HEK293 (cell line): ENCODE measurements at regions not wholly inside any gene's neighbourhood (a gene's known extent, or its start where the extent isn't known, plus 50 kb on each side); places are given as distances from the start of the nearest gene placed in this dataset.
"Not testable (repeated sequence)": the region's sequence is repeated elsewhere in the genome, so short reads cannot be mapped to it uniquely, and the experiment has no call there.

Experiments used
- CTCF ChIA-PET: fragments of 350-600 bp; formaldehyde crosslinking; extraction: SDS; loops from one replicate; lab custom pipeline; 2021; ENCODE audit warnings: antibody characterized with exemption; lab: Yijun Ruan, JAX
- POLR2A ChIA-PET: fragments of 300-600 bp; formaldehyde crosslinking; extraction: SDS; loops from one replicate; lab custom pipeline; 2020; ENCODE audit warnings: antibody characterized with exemption, inconsistent platforms; lab: Yijun Ruan, JAX
- H3K27ac ChIP-seq: fragments of 200-500 bp; sonication (Bioruptor generic); 2 replicates; pipeline ENCODE4 v1.5.1; 2014; ENCODE audit warnings: low read depth, low read length, control low read depth, inconsistent platforms; ENCODE audit errors: extremely low read depth
- H3K36me3 ChIP-seq, 2 experiments: fragments of 200-500 bp in 1 of 2; sonication (Bioruptor generic) in 1 of 2; 1 replicate in 1 of 2; 2 replicates in 1 of 2; pipeline ENCODE4 v1.5.1; 2014 to 2017; ENCODE audit warnings: inconsistent platforms in 2 of 2, low read length in 2 of 2; ENCODE audit not compliant: control insufficient read depth in 2 of 2, insufficient read depth in 1 of 2
- H3K4me1 ChIP-seq: fragments of 200-500 bp; sonication (Bioruptor generic); 2 replicates; pipeline ENCODE4 v1.5.1; 2014; ENCODE audit warnings: mild to moderate bottlenecking, low read length, inconsistent platforms; ENCODE audit not compliant: control insufficient read depth, insufficient read depth
- H3K4me3 ChIP-seq: 2 replicates; pipeline ENCODE4 v1.5.1; 2011; ENCODE audit warnings: low read depth, mild to moderate bottlenecking, control low read depth, low read length, moderate library complexity
- H3K9me3 ChIP-seq: fragments of 200-500 bp; sonication (Bioruptor generic); 2 replicates; pipeline ENCODE4 v1.5.1; 2014; ENCODE audit warnings: low read depth, low read length, inconsistent platforms; ENCODE audit not compliant: control insufficient read depth, insufficient read depth
- GLI2 ChIP-seq: fragments of 450-650 bp; formaldehyde crosslinking; IDR thresholded peaks from 2 replicates; pipeline ENCODE4; 2017; ENCODE audit warnings: missing biosample characterization, missing genetic modification characterization, low read depth, borderline replicate concordance
- IKZF3 ChIP-seq: fragments of 450-650 bp; IDR thresholded peaks from 2 replicates; pipeline ENCODE4 v1.5.0; 2018; ENCODE audit warnings: missing biosample characterization, mild to moderate bottlenecking, missing genetic modification characterization, moderate library complexity
- RBAK ChIP-seq: fragments of 450-650 bp; formaldehyde crosslinking; IDR thresholded peaks from 2 replicates; pipeline ENCODE4 v1.5.1; 2016; ENCODE audit warnings: missing biosample characterization, missing genetic modification characterization
- SCRT1 ChIP-seq: fragments of 450-650 bp; formaldehyde crosslinking; IDR thresholded peaks from 2 replicates; pipeline ENCODE4 v1.5.1; 2016; ENCODE audit warnings: missing biosample characterization, missing genetic modification characterization, borderline replicate concordance
- SP2 ChIP-seq: fragments of 450-650 bp; formaldehyde crosslinking; IDR thresholded peaks from 2 replicates; pipeline ENCODE4 v1.5.1; 2016; ENCODE audit warnings: missing biosample characterization, missing genetic modification characterization
- ZBTB1 ChIP-seq: fragments of 450-650 bp; formaldehyde crosslinking; IDR thresholded peaks from 2 replicates; pipeline ENCODE4 v1.5.1; 2016; ENCODE audit warnings: missing biosample characterization, missing genetic modification characterization
- ZBTB17 ChIP-seq: fragments of 450-650 bp; formaldehyde crosslinking; IDR thresholded peaks from 2 replicates; pipeline ENCODE4 v1.5.1; 2016; ENCODE audit warnings: missing biosample characterization, missing genetic modification characterization
- ZBTB44 ChIP-seq: fragments of 450-650 bp; IDR thresholded peaks from 2 replicates; pipeline ENCODE4 v1.5.1; 2018; ENCODE audit warnings: missing biosample characterization, mild to moderate bottlenecking, missing genetic modification characterization
- ZFP69B ChIP-seq: fragments of 450-650 bp; formaldehyde crosslinking; IDR thresholded peaks from 2 replicates; pipeline ENCODE4 v1.5.1; 2016; ENCODE audit warnings: missing biosample characterization, missing genetic modification characterization
- ZNF10 ChIP-seq: fragments of 450-650 bp; formaldehyde crosslinking; IDR thresholded peaks from 2 replicates; pipeline ENCODE4 v1.5.1; 2017; ENCODE audit warnings: missing biosample characterization, missing genetic modification characterization
- ZNF112 ChIP-seq: fragments of 450-650 bp; formaldehyde crosslinking; IDR thresholded peaks from 2 replicates; pipeline ENCODE4 v1.5.0; 2017; ENCODE audit warnings: missing biosample characterization, missing genetic modification characterization
- ZNF202 ChIP-seq: fragments of 450-650 bp; formaldehyde crosslinking; IDR thresholded peaks from 2 replicates; pipeline ENCODE4 v1.5.1; 2016; ENCODE audit warnings: missing biosample characterization, missing genetic modification characterization, borderline replicate concordance
- ZNF221 ChIP-seq: fragments of 450-650 bp; formaldehyde crosslinking; IDR thresholded peaks from 2 replicates; pipeline ENCODE4 v1.5.1; 2017; ENCODE audit warnings: missing biosample characterization, missing genetic modification characterization, borderline replicate concordance
- ZNF324 ChIP-seq: fragments of 450-650 bp; formaldehyde crosslinking; IDR thresholded peaks from 2 replicates; pipeline ENCODE4 v1.5.1; 2016; ENCODE audit warnings: missing biosample characterization, missing genetic modification characterization
- ZNF48 ChIP-seq: fragments of 450-650 bp; formaldehyde crosslinking; IDR thresholded peaks from 2 replicates; pipeline ENCODE4 v1.5.1; 2016; ENCODE audit warnings: missing biosample characterization, missing genetic modification characterization
- ZNF521 ChIP-seq: fragments of 450-650 bp; formaldehyde crosslinking; IDR thresholded peaks from 2 replicates; pipeline ENCODE4 v1.5.1; 2017; ENCODE audit warnings: missing biosample characterization, mild to moderate bottlenecking, missing genetic modification characterization
- ZNF560 ChIP-seq: fragments of 450-650 bp; formaldehyde crosslinking; IDR thresholded peaks from 2 replicates; pipeline ENCODE4 v1.5.1; 2017; ENCODE audit warnings: missing biosample characterization, missing genetic modification characterization, borderline replicate concordance
- ZNF645 ChIP-seq: fragments of 450-650 bp; formaldehyde crosslinking; IDR thresholded peaks from 2 replicates; pipeline ENCODE4; 2016; ENCODE audit warnings: missing biosample characterization, missing genetic modification characterization
- ZNF654 ChIP-seq: fragments of 450-650 bp; formaldehyde crosslinking; IDR thresholded peaks from 2 replicates; pipeline ENCODE4 v1.5.1; 2016; ENCODE audit warnings: low read depth, missing biosample characterization, missing genetic modification characterization
- ZNF660 ChIP-seq: fragments of 450-650 bp; IDR thresholded peaks from 2 replicates; pipeline ENCODE4 v1.5.1; 2018; ENCODE audit warnings: missing biosample characterization, mild to moderate bottlenecking, missing genetic modification characterization
- ZNF776 ChIP-seq: fragments of 450-650 bp; formaldehyde crosslinking; IDR thresholded peaks from 2 replicates; pipeline ENCODE4 v1.5.0; 2017; ENCODE audit warnings: missing biosample characterization, missing genetic modification characterization, borderline replicate concordance
- TF ChIP-seq, protein P1 (sequence below): fragments of 450-650 bp; formaldehyde crosslinking; IDR thresholded peaks from 2 replicates; pipeline ENCODE4 v1.5.1; 2016; ENCODE audit warnings: missing biosample characterization, missing genetic modification characterization
- TF ChIP-seq, protein P2 (sequence below): fragments of 450-650 bp; formaldehyde crosslinking; IDR thresholded peaks from 2 replicates; pipeline ENCODE4 v1.5.1; 2016; ENCODE audit warnings: missing biosample characterization, missing genetic modification characterization
- TF ChIP-seq, protein P3 (sequence below): fragments of 450-650 bp; formaldehyde crosslinking; IDR thresholded peaks from 2 replicates; pipeline ENCODE4 v1.5.1; 2017; ENCODE audit warnings: missing biosample characterization, missing genetic modification characterization

- H3K9me3 ChIP-seq, POLR2A ChIA-PET, H3K4me3 ChIP-seq, H3K27ac ChIP-seq, H3K4me1 ChIP-seq, H3K36me3 ChIP-seq: not testable (repeated sequence)
- CTCF ChIA-PET = interaction anchor here (0.6 to 1.8 kb wide), 9 partner anchors 9 to 191 kb away, joined by 3 to 11 read pairs (median 3); no protein-coding TSS in a partner anchor
- TF ChIP-seq ZFP69B (tag by site-specific recombination) (0 out of 2 replicates have a peak, but pooled peaks have one; percentile 52), ZNF10 (peak; percentile 63; the same call in 1 of the 2 replicates), ZNF654 (tag by site-specific recombination) (peak; percentile 60)
- TF ChIP-seq, protein P1, sequence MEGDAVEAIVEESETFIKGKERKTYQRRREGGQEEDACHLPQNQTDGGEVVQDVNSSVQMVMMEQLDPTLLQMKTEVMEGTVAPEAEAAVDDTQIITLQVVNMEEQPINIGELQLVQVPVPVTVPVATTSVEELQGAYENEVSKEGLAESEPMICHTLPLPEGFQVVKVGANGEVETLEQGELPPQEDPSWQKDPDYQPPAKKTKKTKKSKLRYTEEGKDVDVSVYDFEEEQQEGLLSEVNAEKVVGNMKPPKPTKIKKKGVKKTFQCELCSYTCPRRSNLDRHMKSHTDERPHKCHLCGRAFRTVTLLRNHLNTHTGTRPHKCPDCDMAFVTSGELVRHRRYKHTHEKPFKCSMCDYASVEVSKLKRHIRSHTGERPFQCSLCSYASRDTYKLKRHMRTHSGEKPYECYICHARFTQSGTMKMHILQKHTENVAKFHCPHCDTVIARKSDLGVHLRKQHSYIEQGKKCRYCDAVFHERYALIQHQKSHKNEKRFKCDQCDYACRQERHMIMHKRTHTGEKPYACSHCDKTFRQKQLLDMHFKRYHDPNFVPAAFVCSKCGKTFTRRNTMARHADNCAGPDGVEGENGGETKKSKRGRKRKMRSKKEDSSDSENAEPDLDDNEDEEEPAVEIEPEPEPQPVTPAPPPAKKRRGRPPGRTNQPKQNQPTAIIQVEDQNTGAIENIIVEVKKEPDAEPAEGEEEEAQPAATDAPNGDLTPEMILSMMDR (tag by site-specific recombination) = peak; percentile 72; the same call in 1 of the 2 replicates
- TF ChIP-seq, all 188 proteins: peak for 4; not testable (repeated sequence) for 184
Measured at GRCh38 chr14:106626942-106627588, 1100.7 kb downstream of the TMEM121 start.

GRCh38 chr14:106631879-106632278 lies 1105.5 kb downstream of the TMEM121 start:
- Histone ChIP-seq H3K9me3 (no peaks in the 10 kb centered on the region), H3K4me1 (no peaks in the 10 kb centered on the region), H3K36me3 (no peaks in the 10 kb centered on the region), H3K4me3 (no peak overlapping the region), H3K27ac (no peak overlapping the region)
- no peak for TF ChIP-seq SP2 (tag by site-specific recombination)
- TF ChIP-seq ZNF202 (tag by site-specific recombination) = no peak
- TF ChIP-seq ZNF776 (tag by site-specific recombination) = no peak
- no peak for TF ChIP-seq IKZF3 (tag by site-specific recombination)
- TF ChIP-seq ZNF112 (tag by site-specific recombination) = no peak
- TF ChIP-seq ZBTB44 = no peak
- no peak for TF ChIP-seq ZNF221 (tag by site-specific recombination)
- no peak for TF ChIP-seq GLI2 (tag by site-specific recombination)
- no peak for TF ChIP-seq ZNF645 (tag by site-specific recombination)
- TF ChIP-seq RBAK = no peak
- TF ChIP-seq ZNF48 (tag by site-specific recombination) = no peak
- no peak for TF ChIP-seq ZNF521
- no peak for TF ChIP-seq ZNF324
- POLR2A ChIA-PET = no interaction called here
- CTCF ChIA-PET = no interaction called here

DNA sequence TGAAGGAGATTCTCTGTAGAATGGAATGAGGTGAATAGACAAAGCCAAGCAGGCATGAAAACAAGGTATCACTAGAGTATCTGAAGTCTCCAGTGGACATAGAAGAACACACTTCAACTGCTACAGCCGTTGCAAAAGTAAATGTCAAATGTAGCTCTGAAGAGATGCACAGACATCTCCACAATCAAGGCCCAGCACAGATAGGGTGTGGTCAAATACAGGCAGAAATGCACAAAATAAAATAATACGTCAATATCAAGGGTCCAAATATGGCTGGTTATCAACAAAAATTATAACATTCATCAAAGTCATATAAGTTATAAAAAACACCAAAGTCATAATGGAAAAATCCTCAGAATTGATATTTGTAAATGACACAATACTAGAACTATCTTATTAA lies 1107.3 kb downstream of the TMEM121 start:
- ChIA-PET CTCF (interaction anchor here (0.6 to 1.2 kb wide), 3 partner anchors 16 to 61 kb away, joined by 3 to 4 read pairs (median 3); no protein-coding TSS in a partner anchor), POLR2A (no interaction called here)
- H3K4me1 ChIP-seq = no peaks in the 10 kb centered on the region
- no peak overlapping the region for H3K27ac ChIP-seq
- H3K4me3 ChIP-seq = no peak overlapping the region
- no peaks in the 10 kb centered on the region for H3K9me3 ChIP-seq
- no peaks in the 10 kb centered on the region for H3K36me3 ChIP-seq
- TF ChIP-seq, protein P2, sequence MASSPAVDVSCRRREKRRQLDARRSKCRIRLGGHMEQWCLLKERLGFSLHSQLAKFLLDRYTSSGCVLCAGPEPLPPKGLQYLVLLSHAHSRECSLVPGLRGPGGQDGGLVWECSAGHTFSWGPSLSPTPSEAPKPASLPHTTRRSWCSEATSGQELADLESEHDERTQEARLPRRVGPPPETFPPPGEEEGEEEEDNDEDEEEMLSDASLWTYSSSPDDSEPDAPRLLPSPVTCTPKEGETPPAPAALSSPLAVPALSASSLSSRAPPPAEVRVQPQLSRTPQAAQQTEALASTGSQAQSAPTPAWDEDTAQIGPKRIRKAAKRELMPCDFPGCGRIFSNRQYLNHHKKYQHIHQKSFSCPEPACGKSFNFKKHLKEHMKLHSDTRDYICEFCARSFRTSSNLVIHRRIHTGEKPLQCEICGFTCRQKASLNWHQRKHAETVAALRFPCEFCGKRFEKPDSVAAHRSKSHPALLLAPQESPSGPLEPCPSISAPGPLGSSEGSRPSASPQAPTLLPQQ (tag by site-specific recombination) = no peak
- TF ChIP-seq ZBTB1 (tag by site-specific recombination) (no peak), SCRT1 (tag by site-specific recombination) (no peak), ZNF560 (no peak), ZNF660 (tag by site-specific recombination) (no peak), ZBTB17 (tag by site-specific recombination) (no peak)
- TF ChIP-seq, protein P3, sequence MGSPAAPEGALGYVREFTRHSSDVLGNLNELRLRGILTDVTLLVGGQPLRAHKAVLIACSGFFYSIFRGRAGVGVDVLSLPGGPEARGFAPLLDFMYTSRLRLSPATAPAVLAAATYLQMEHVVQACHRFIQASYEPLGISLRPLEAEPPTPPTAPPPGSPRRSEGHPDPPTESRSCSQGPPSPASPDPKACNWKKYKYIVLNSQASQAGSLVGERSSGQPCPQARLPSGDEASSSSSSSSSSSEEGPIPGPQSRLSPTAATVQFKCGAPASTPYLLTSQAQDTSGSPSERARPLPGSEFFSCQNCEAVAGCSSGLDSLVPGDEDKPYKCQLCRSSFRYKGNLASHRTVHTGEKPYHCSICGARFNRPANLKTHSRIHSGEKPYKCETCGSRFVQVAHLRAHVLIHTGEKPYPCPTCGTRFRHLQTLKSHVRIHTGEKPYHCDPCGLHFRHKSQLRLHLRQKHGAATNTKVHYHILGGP = no peak
